ENCODE measurements at regions not wholly inside any gene's neighbourhood (a gene's known extent, or its start where the extent isn't known, plus 50 kb on each side); places are given as distances from the start of the nearest gene placed in this dataset.
"Not testable (repeated sequence)": the region's sequence is repeated elsewhere in the genome, so short reads cannot be mapped to it uniquely, and the experiment has no call there.

DNA sequence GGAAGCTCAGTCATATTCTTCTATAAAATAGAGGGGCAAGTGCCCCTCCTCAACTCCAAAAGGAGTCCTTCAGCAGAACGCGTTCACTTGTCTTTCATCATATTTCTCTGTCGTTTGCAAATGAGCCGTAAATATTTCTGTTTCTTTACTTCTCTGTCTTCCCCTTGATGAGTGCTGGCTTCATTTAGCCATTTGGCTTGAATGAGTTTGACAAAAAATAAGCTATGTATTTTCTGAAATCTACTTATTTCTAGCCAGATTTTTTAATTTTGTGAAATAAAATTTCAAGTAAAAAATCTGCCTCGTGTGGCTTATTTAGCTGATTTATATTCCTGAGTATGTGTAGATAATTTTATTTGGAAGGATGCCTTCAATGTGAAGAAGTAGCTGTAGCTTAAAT, 170.8 kb upstream of the DGKB start:
- TF ChIP-seq, protein P1, sequence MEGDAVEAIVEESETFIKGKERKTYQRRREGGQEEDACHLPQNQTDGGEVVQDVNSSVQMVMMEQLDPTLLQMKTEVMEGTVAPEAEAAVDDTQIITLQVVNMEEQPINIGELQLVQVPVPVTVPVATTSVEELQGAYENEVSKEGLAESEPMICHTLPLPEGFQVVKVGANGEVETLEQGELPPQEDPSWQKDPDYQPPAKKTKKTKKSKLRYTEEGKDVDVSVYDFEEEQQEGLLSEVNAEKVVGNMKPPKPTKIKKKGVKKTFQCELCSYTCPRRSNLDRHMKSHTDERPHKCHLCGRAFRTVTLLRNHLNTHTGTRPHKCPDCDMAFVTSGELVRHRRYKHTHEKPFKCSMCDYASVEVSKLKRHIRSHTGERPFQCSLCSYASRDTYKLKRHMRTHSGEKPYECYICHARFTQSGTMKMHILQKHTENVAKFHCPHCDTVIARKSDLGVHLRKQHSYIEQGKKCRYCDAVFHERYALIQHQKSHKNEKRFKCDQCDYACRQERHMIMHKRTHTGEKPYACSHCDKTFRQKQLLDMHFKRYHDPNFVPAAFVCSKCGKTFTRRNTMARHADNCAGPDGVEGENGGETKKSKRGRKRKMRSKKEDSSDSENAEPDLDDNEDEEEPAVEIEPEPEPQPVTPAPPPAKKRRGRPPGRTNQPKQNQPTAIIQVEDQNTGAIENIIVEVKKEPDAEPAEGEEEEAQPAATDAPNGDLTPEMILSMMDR (IDR thresholded peaks at IDR 0.05; ENCODE audit: low read depth, low read length), result no peak
- ChIA-PET POLR2A (interaction anchor here (0.7 kb wide), 1 partner anchor 1549 kb away, joined by 3 read pairs; no protein-coding TSS in a partner anchor), CTCF (no interaction called here)

DNA sequence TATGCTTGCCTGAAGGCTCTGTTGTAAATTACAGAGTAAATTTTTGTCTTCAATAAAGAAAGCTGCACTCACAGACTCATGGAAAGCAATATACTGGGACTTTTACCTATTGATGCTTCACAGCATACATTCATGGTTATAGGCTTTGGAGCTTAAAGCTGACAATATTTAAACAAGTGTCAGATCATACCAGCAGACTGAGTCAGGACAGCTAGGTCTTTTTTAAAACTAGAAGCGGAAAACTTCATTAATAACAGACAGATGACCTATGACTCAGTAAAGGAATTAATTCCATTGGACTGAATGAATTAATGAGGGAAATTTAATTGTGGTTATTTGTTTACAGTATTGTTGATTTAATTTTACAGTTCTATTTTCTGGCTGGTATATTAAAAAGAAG, 165.8 kb upstream of the DGKB start:
- Histone ChIP-seq H3K9me3 (ENCODE audit: control insufficient read depth, insufficient read depth, low read length) (no peaks in the 10 kb centered on the region), H3K4me3 (ENCODE audit: low read depth, low read length) (no peak overlapping the region), H3K27me3 (ENCODE audit: control insufficient read depth, insufficient read depth, low read length) (no peaks in the 10 kb centered on the region), H3K27ac (ENCODE audit: low read depth, low read length) (no peak overlapping the region)
- no peak for DNase-seq (ENCODE audit: low read depth, low spot score)
- TF ChIP-seq, protein P1 (IDR thresholded peaks at IDR 0.05; ENCODE audit: low read depth, low read length), result no peak
- ChIA-PET CTCF (no interaction called here), POLR2A (no interaction called here)

More for the DNA sequence above, 170.8 kb upstream of the DGKB start:
- Histone ChIP-seq H3K9me3 (ENCODE audit: control insufficient read depth, insufficient read depth, low read length) (no peaks in the 10 kb centered on the region), H3K27me3 (ENCODE audit: control insufficient read depth, insufficient read depth, low read length) (no peaks in the 10 kb centered on the region), H3K27ac (ENCODE audit: low read depth, low read length) (no peak overlapping the region), H3K4me3 (ENCODE audit: low read depth, low read length) (no peak overlapping the region)
- no peak for DNase-seq (ENCODE audit: low read depth, low spot score)

DNA sequence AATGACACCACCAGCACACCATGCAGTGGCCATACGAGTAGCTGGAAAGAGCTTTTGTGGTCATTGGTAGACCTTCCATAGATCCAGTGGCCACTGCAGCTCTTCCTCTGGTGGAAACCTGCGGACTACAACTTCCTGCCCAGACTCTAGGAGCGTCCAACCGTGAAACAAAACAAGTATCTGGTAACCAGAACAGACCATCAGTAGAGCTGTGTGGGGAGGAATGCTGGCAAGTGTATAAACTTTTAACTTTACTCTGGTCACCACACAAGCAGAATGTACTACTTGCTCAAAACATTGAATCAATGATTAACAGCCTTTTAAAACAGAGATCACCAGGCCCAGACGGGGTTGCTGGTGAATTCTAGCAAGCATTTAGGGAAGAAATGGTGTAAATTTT, 154.7 kb upstream of the DGKB start:
- Histone ChIP-seq H3K27ac (ENCODE audit: low read depth, low read length) (no peak overlapping the region), H3K4me3 (ENCODE audit: low read depth, low read length) (no peak overlapping the region), H3K9me3 (ENCODE audit: control insufficient read depth, insufficient read depth, low read length) (no peaks in the 10 kb centered on the region), H3K27me3 (ENCODE audit: control insufficient read depth, insufficient read depth, low read length) (no peaks in the 10 kb centered on the region)
- DNase-seq (ENCODE audit: low read depth, low spot score), result no peak
- ChIA-PET POLR2A (no interaction called here), CTCF (no interaction called here)
- TF ChIP-seq, protein P1 (IDR thresholded peaks at IDR 0.05; ENCODE audit: low read depth, low read length), result no peak

DNA sequence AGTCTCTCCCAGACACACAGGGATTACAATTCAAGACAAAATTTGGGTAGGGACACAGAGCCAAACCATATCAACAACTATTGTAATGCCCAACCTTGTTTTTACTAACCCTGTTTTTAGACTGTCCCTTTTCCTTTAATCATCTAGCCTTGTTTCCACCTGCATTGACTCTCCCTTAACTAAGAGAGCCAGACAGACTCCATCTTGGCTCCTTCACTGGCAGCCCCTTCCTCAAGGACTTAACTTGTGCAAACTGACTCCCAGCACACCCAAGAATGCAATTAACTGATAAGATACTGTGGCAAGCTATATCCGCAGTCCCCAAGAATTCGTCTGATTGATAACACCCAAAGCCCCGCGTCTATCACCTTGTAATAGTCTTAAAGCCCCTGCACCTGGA, 151.8 kb upstream of the DGKB start:
- POLR2A ChIA-PET, result not testable (repeated sequence)

DNA sequence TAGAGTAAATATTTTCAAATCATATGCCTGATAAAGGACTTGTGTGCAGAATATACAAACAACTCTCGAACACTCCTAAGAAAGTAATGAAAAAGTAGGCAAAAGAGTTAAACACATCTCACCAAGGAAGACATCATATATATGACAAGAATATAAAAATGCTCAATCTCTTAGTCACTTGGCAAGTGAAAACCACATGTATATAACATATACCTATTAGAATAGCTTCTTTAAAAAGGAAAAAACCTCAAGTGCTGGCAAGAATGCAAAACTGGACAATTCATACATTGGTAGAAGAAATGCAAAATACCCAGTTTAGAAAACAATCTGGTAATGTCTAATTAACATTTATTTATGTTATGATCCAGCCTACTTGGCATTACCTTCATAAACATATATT, 146.6 kb upstream of the DGKB start:
- CTCF ChIA-PET, result no interaction called here
- TF ChIP-seq, protein P1 (IDR thresholded peaks at IDR 0.05; ENCODE audit: low read depth, low read length), result no peak

More for the DNA sequence above, 151.8 kb upstream of the DGKB start:
- DNase-seq (ENCODE audit: low read depth, low spot score); H3K27me3 ChIP-seq (ENCODE audit: control insufficient read depth, insufficient read depth, low read length); H3K9me3 ChIP-seq (ENCODE audit: control insufficient read depth, insufficient read depth, low read length); H3K27ac ChIP-seq (ENCODE audit: low read depth, low read length); CTCF ChIA-PET; H3K4me3 ChIP-seq (ENCODE audit: low read depth, low read length): not testable (repeated sequence)

DNA sequence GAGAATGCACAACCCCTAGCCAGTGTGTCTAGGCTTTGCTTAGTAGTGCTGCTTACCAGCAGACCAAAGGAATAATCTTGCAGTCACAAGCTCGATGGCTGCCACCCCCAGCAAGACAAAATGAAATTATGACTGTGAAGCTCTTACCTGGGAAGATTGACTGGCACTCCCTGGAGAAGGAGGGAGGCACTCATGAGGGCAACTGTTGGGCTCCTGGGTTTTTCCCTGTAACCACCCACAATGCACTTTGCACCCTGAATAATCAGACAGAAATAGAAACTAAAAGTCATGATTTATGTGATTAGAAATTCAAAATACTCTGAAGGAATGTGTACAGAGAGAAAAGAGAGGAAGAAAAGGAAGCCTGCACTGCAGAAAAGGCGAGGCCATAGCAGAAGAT, 144.3 kb upstream of the DGKB start:
- DNase-seq (ENCODE audit: low read depth, low spot score), result no peak
- POLR2A ChIA-PET, result no interaction called here
- CTCF ChIA-PET, result no interaction called here

More for the DNA sequence above, 146.6 kb upstream of the DGKB start:
- POLR2A ChIA-PET, result no interaction called here
- Histone ChIP-seq H3K27ac (ENCODE audit: low read depth, low read length) (no peak overlapping the region), H3K4me3 (ENCODE audit: low read depth, low read length) (no peak overlapping the region), H3K27me3 (ENCODE audit: control insufficient read depth, insufficient read depth, low read length) (no peaks in the 10 kb centered on the region), H3K9me3 (ENCODE audit: control insufficient read depth, insufficient read depth, low read length) (no peaks in the 10 kb centered on the region)
- no peak for DNase-seq (ENCODE audit: low read depth, low spot score)

More for the DNA sequence above, 144.3 kb upstream of the DGKB start:
- H3K9me3 ChIP-seq (ENCODE audit: control insufficient read depth, insufficient read depth, low read length), result no peaks in the 10 kb centered on the region
- no peak overlapping the region for H3K4me3 ChIP-seq (ENCODE audit: low read depth, low read length)
- TF ChIP-seq, protein P1 (IDR thresholded peaks at IDR 0.05; ENCODE audit: low read depth, low read length), result no peak
- H3K27me3 ChIP-seq (ENCODE audit: control insufficient read depth, insufficient read depth, low read length), result no peaks in the 10 kb centered on the region
- no peak overlapping the region for H3K27ac ChIP-seq (ENCODE audit: low read depth, low read length)
